Neural cell (in vitro differentiated cells): ENCODE measurements at regions not wholly inside any gene's neighbourhood (a gene's known extent, or its start where the extent isn't known, plus 50 kb on each side); places are given as distances from the start of the nearest gene placed in this dataset.

Experiments
- EZH2 ChIP-seq: fragments of 200-600, 300-800 bp; shearing (Covaris generic), sonication (generic); IDR thresholded peaks from 2 replicates; pipeline ENCODE4 v1.6.1; 2014; ENCODE audit warnings: antibody characterized with exemption, low read length, borderline replicate concordance, mild to moderate bottlenecking; ENCODE audit not compliant: insufficient read depth, poor library complexity, severe bottlenecking
- TAF1 ChIP-seq: IDR thresholded peaks from 2 replicates; pipeline ENCODE4 v1.6.1; 2012; ENCODE audit warnings: low read depth
- TF ChIP-seq, protein P1 (sequence below): fragments of 450-650 bp; IDR thresholded peaks from 2 replicates; pipeline ENCODE4 v1.5.1; 2014; ENCODE audit warnings: antibody characterized with exemption, mild to moderate bottlenecking, moderate library complexity; ENCODE audit not compliant: poor library complexity, severe bottlenecking

- TF ChIP-seq EZH2: no peak
- TF ChIP-seq, protein P1, sequence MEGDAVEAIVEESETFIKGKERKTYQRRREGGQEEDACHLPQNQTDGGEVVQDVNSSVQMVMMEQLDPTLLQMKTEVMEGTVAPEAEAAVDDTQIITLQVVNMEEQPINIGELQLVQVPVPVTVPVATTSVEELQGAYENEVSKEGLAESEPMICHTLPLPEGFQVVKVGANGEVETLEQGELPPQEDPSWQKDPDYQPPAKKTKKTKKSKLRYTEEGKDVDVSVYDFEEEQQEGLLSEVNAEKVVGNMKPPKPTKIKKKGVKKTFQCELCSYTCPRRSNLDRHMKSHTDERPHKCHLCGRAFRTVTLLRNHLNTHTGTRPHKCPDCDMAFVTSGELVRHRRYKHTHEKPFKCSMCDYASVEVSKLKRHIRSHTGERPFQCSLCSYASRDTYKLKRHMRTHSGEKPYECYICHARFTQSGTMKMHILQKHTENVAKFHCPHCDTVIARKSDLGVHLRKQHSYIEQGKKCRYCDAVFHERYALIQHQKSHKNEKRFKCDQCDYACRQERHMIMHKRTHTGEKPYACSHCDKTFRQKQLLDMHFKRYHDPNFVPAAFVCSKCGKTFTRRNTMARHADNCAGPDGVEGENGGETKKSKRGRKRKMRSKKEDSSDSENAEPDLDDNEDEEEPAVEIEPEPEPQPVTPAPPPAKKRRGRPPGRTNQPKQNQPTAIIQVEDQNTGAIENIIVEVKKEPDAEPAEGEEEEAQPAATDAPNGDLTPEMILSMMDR: no peak
- no peak for TF ChIP-seq TAF1
Measured at GRCh38 chr3:22907161-22907780, 295.9 kb upstream of the UBE2E2 start.
